Karpas-422 (cell line): ENCODE measurements at regions not wholly inside any gene's neighbourhood (a gene's known extent, or its start where the extent isn't known, plus 50 kb on each side); places are given as distances from the start of the nearest gene placed in this dataset.

Source experiments
- DNase-seq: peaks from one replicate; pipeline ENCODE4 v3.0.0-alpha.2; 2015
- H2AFZ ChIP-seq: fragments of 200-600 bp; sonication (generic); 2 replicates; pipeline ENCODE4 v1.6.1; 2014; ENCODE audit warnings: antibody characterized with exemption, low read length, mixed read lengths
- H3K27ac ChIP-seq: fragments of 200-600 bp; sonication (generic); 2 replicates; pipeline ENCODE4 v1.5.1; 2014; ENCODE audit warnings: mild to moderate bottlenecking, low read length, moderate library complexity
- H3K27me3 ChIP-seq: fragments of 200-600 bp; sonication (generic); 2 replicates; pipeline ENCODE4 v1.6.1; 2014; ENCODE audit warnings: low read length, mixed read lengths
- H3K36me3 ChIP-seq: fragments of 200-600 bp; sonication (generic); 2 replicates; pipeline ENCODE4 v1.6.1; 2014; ENCODE audit warnings: low read length, mixed read lengths; ENCODE audit not compliant: insufficient read depth
- H3K4me1 ChIP-seq: fragments of 200-600 bp; sonication (generic); 2 replicates; pipeline ENCODE4 v1.6.1; 2014; ENCODE audit warnings: mild to moderate bottlenecking, low read length, mixed read lengths
- H3K4me2 ChIP-seq: fragments of 200-600 bp; sonication (generic); 2 replicates; pipeline ENCODE4 v1.6.1; 2014; ENCODE audit warnings: low read length, low read depth, mild to moderate bottlenecking; ENCODE audit not compliant: poor library complexity, severe bottlenecking
- H3K4me3 ChIP-seq: fragments of 200-600 bp; sonication (generic); 2 replicates; pipeline ENCODE4 v1.5.1; 2014; ENCODE audit warnings: mild to moderate bottlenecking, antibody characterized with exemption, low read length, mixed read lengths
- H3K79me2 ChIP-seq: fragments of 200-600 bp; sonication (generic); 2 replicates; pipeline ENCODE4 v1.6.1; 2014; ENCODE audit warnings: mild to moderate bottlenecking, low read length, mixed read lengths
- H3K9ac ChIP-seq: fragments of 200-600 bp; sonication (generic); 2 replicates; pipeline ENCODE4 v1.6.0; 2014; ENCODE audit warnings: low read length
- H3K9me2 ChIP-seq: fragments of 200-600 bp; sonication (generic), shearing (Covaris generic); replicated peaks from 2 replicates; pipeline ENCODE4 v1.6.0; 2014; ENCODE audit warnings: mild to moderate bottlenecking, low read length, moderate library complexity; ENCODE audit not compliant: insufficient read depth
- H3K9me3 ChIP-seq: fragments of 300-700, 200-600 bp; sonication (generic); 2 replicates; pipeline ENCODE4 v1.6.1; 2014; ENCODE audit warnings: low read length, mixed read lengths
- H4K20me1 ChIP-seq: fragments of 200-600 bp; sonication (generic); 2 replicates; pipeline ENCODE4 v1.6.1; 2014; ENCODE audit warnings: mild to moderate bottlenecking, antibody characterized with exemption, low read length, low read depth; ENCODE audit not compliant: insufficient read depth

- Histone ChIP-seq H3K4me3 (no peak overlapping the region), H3K4me1 (no peaks in the 10 kb centered on the region), H3K79me2 (no peaks in the 10 kb centered on the region), H3K4me2 (no peak overlapping the region), H3K9me2 (no peaks in the 10 kb centered on the region), H2AFZ (no peak overlapping the region), H3K9ac (no peak overlapping the region), H4K20me1 (no peaks in the 10 kb centered on the region), H3K9me3 (no peaks in the 10 kb centered on the region), H3K36me3 (no peaks in the 10 kb centered on the region), H3K27me3 (no peaks in the 10 kb centered on the region), H3K27ac (no peak overlapping the region)
- no peak for DNase-seq
Observed at GRCh38 chr10:63783882-63784281, 262.7 kb downstream of the REEP3 start.

DNA sequence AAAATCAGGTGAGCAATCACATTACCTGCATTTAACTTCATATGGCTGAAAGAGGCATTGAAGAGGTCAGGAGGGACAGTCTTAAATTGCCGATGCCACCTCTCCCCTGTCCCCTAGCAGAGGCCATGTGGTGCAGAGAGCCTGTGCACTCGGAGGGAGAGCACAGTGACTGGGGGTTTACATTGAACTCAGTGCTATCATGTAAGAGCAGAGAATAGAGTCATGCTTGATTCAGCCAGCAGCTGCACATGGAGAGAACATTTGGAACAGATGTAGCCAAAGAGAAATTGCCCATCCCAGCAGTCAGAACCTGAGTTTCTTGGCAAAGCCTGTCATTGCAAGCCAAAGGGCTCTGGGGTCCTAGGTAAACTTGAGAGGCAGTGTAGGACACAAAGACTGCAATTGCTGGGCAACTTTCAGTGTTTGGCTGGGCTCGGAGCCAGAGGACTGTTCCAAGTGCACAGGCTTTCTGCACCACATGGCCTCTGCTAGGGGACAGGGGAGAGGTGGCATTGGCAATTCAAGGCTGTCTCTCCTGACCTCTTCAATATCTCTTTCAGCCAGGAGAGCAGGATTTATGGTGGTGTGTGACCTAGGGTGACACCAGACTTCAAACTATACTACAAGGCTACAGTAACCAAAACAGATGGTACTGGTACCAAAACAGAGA is 267.1 kb downstream of the REEP3 start:
- Histone ChIP-seq H3K9me3 (no peaks in the 10 kb centered on the region), H3K9ac (no peak overlapping the region), H3K4me3 (no peak overlapping the region), H2AFZ (no peak overlapping the region), H3K27me3 (no peaks in the 10 kb centered on the region), H3K36me3 (no peaks in the 10 kb centered on the region), H3K27ac (no peak overlapping the region), H3K4me2 (no peak overlapping the region), H3K9me2 (no peaks in the 10 kb centered on the region), H3K79me2 (no peaks in the 10 kb centered on the region), H4K20me1 (no peaks in the 10 kb centered on the region), H3K4me1 (no peaks in the 10 kb centered on the region)
- DNase-seq, result no peak

GRCh38 chr10:63795094-63795860 is 274.1 kb downstream of the REEP3 start:
- H3K27me3 ChIP-seq, result no peaks in the 10 kb centered on the region
- no peaks in the 10 kb centered on the region for H3K36me3 ChIP-seq
- no peaks in the 10 kb centered on the region for H3K9me2 ChIP-seq
- no peaks in the 10 kb centered on the region for H4K20me1 ChIP-seq
- no peaks in the 10 kb centered on the region for H3K79me2 ChIP-seq
- H3K4me2 ChIP-seq, result no peak overlapping the region
- H2AFZ ChIP-seq, result no peak overlapping the region
- H3K4me1 ChIP-seq, result no peaks in the 10 kb centered on the region
- H3K9ac ChIP-seq, result no peak overlapping the region
- H3K4me3 ChIP-seq, result no peak overlapping the region
- H3K27ac ChIP-seq, result no peak overlapping the region
- no peaks in the 10 kb centered on the region for H3K9me3 ChIP-seq
- DNase-seq, result no peak

GRCh38 chr10:63798599-63799498 is 277.6 kb downstream of the REEP3 start:
- Histone ChIP-seq H3K4me1 (no peaks in the 10 kb centered on the region), H3K27ac (no peak overlapping the region), H3K79me2 (no peaks in the 10 kb centered on the region), H3K36me3 (no peaks in the 10 kb centered on the region), H3K9me2 (no peaks in the 10 kb centered on the region), H3K27me3 (no peaks in the 10 kb centered on the region), H2AFZ (no peak overlapping the region), H4K20me1 (no peaks in the 10 kb centered on the region), H3K4me3 (no peak overlapping the region), H3K9ac (no peak overlapping the region), H3K9me3 (no peaks in the 10 kb centered on the region), H3K4me2 (no peak overlapping the region)
- DNase-seq, result no peak

- no peaks in the 10 kb centered on the region for H4K20me1 ChIP-seq
- no peak overlapping the region for H3K4me2 ChIP-seq
- H3K9me2 ChIP-seq, result no peaks in the 10 kb centered on the region
- no peaks in the 10 kb centered on the region for H3K9me3 ChIP-seq
- no peaks in the 10 kb centered on the region for H3K79me2 ChIP-seq
- DNase-seq, result no peak
- no peak overlapping the region for H3K9ac ChIP-seq
- no peak overlapping the region for H3K27ac ChIP-seq
- no peaks in the 10 kb centered on the region for H3K27me3 ChIP-seq
- no peak overlapping the region for H3K4me3 ChIP-seq
- H2AFZ ChIP-seq, result no peak overlapping the region
- no peaks in the 10 kb centered on the region for H3K36me3 ChIP-seq
- H3K4me1 ChIP-seq, result no peaks in the 10 kb centered on the region
Observed at GRCh38 chr10:63799521-63800300, 278.5 kb downstream of the REEP3 start.

GRCh38 chr10:63801166-63801565 is 280.0 kb downstream of the REEP3 start:
- no peak overlapping the region for H3K27ac ChIP-seq
- no peak overlapping the region for H3K9ac ChIP-seq
- DNase-seq, result no peak
- no peaks in the 10 kb centered on the region for H3K9me3 ChIP-seq
- H3K4me3 ChIP-seq, result no peak overlapping the region
- H4K20me1 ChIP-seq, result no peaks in the 10 kb centered on the region
- no peak overlapping the region for H3K4me2 ChIP-seq
- H3K36me3 ChIP-seq, result no peaks in the 10 kb centered on the region
- no peaks in the 10 kb centered on the region for H3K4me1 ChIP-seq
- no peaks in the 10 kb centered on the region for H3K27me3 ChIP-seq
- H3K9me2 ChIP-seq, result no peaks in the 10 kb centered on the region
- H2AFZ ChIP-seq, result no peak overlapping the region
- no peaks in the 10 kb centered on the region for H3K79me2 ChIP-seq

- no peaks in the 10 kb centered on the region for H3K4me1 ChIP-seq
- no peaks in the 10 kb centered on the region for H3K79me2 ChIP-seq
- H3K9me3 ChIP-seq, result no peaks in the 10 kb centered on the region
- no peaks in the 10 kb centered on the region for H3K36me3 ChIP-seq
- no peak overlapping the region for H3K27ac ChIP-seq
- DNase-seq, result no peak
- H3K4me2 ChIP-seq, result no peak overlapping the region
- no peaks in the 10 kb centered on the region for H4K20me1 ChIP-seq
- no peak overlapping the region for H3K4me3 ChIP-seq
- no peaks in the 10 kb centered on the region for H3K9me2 ChIP-seq
- no peak overlapping the region for H2AFZ ChIP-seq
- H3K27me3 ChIP-seq, result no peaks in the 10 kb centered on the region
- no peak overlapping the region for H3K9ac ChIP-seq
Observed at GRCh38 chr10:63806330-63806729, 285.1 kb downstream of the REEP3 start.
